ENCODE measurements at regions not wholly inside any gene's neighbourhood (a gene's known extent, or its start where the extent isn't known, plus 50 kb on each side); places are given as distances from the start of the nearest gene placed in this dataset.
A peak's percentile ranks its signal among the peaks of the same experiment; 100 is the strongest.
"Not testable (repeated sequence)": the region's sequence is repeated elsewhere in the genome, so short reads cannot be mapped to it uniquely, and the experiment has no call there.

- DNase-seq (ENCODE audit: low spot score); H3K4me3 Mint-ChIP-seq; H3K4me1 Mint-ChIP-seq (ENCODE audit: low read depth in 2 of 2): not testable (repeated sequence)
Measured at GRCh38 chr12:112697441-112697840, 94.1 kb upstream of the RPH3A start.

GRCh38 chr12:112705037-112705632, 86.4 kb upstream of the RPH3A start:
- no peaks in the 10 kb centered on the region for H3K4me1 Mint-ChIP-seq (ENCODE audit: low read depth in 2 of 2)
- no peak overlapping the region for H3K4me3 Mint-ChIP-seq
- H3K27me3 Mint-ChIP-seq: peaks cover 12 to 19% of the 10 kb centered on the region in 2 donors
- no peaks in the 10 kb centered on the region for H3K36me3 Mint-ChIP-seq
- DNase-seq (ENCODE audit: low spot score) (no peak), ATAC-seq (no peak)
- no peak overlapping the region for H3K27ac Mint-ChIP-seq
- H3K9me3 Mint-ChIP-seq: no peaks in the 10 kb centered on the region

More at GRCh38 chr12:112697441-112697840, 94.1 kb upstream of the RPH3A start:
- H3K27me3 Mint-ChIP-seq: peaks cover 29 to 34% of the 10 kb centered on the region in 2 donors
- not testable (repeated sequence) for H3K9me3 Mint-ChIP-seq, ATAC-seq, H3K36me3 Mint-ChIP-seq, H3K27ac Mint-ChIP-seq

DNA sequence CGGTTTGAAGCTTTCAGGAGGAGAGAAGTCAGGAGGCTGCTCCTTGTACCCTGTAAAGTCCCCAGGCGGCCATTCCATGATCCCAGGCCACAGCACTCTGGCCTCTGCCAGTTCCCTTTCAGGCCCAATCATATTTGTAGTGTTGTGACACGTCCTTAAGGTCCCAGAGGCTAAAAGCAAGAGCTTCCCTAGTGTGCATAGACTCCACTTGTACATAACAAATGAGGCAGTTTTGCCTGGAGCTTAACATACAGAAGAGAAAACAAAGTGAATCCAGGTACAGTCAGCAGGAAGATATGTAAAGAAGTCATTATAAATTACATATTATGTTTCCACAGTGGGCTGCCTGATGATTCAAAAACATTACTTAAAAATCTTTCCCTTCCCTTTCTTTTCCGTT, 81.1 kb upstream of the RPH3A start:
- peaks cover 0 to 17% of the 10 kb centered on the region in 2 donors for H3K4me1 Mint-ChIP-seq (ENCODE audit: low read depth in 2 of 2)
- DNase-seq (ENCODE audit: low spot score) (no peak), ATAC-seq (no peak)
- H3K27me3 Mint-ChIP-seq: peaks cover 10% of the 10 kb centered on the region in 2 donors
- H3K4me3 Mint-ChIP-seq: no peak overlapping the region
- no peaks in the 10 kb centered on the region for H3K36me3 Mint-ChIP-seq
- H3K27ac Mint-ChIP-seq: no peak overlapping the region
- no peaks in the 10 kb centered on the region for H3K9me3 Mint-ChIP-seq

DNA sequence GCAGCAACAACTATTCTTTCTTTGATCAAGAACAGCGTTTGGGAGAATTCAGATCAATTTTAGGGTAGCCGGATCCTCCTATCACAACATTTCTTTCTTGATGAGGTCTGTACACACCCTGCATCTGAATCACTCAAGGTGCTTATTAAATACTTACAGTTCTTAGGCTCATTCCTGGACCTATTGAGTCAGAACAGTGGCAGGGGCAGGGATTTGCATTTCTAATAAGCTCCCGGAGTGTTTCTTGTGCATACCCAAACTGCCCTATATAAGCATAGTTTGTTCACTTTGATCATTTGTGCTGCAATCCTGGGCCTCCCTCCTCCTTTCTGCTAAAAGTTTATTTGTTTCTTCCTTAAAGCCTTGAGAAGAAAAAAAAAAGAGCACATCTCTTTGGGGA, 80.5 kb upstream of the RPH3A start:
- no peak for DNase-seq (ENCODE audit: low spot score)
- ATAC-seq: no peak
- H3K36me3 Mint-ChIP-seq: no peaks in the 10 kb centered on the region
- H3K4me1 Mint-ChIP-seq (ENCODE audit: low read depth in 2 of 2): peaks cover 0 to 17% of the 10 kb centered on the region in 2 donors
- no peak overlapping the region for H3K27ac Mint-ChIP-seq
- H3K27me3 Mint-ChIP-seq: peaks cover 10% of the 10 kb centered on the region in 2 donors
- no peaks in the 10 kb centered on the region for H3K9me3 Mint-ChIP-seq
- no peak overlapping the region for H3K4me3 Mint-ChIP-seq

- DNase-seq (ENCODE audit: low spot score) (no peak), ATAC-seq (no peak)
- H3K4me3 Mint-ChIP-seq: no peak overlapping the region
- peaks cover 10% of the 10 kb centered on the region in 2 donors for H3K27me3 Mint-ChIP-seq
- no peaks in the 10 kb centered on the region for H3K36me3 Mint-ChIP-seq
- H3K27ac Mint-ChIP-seq: no peak overlapping the region
- H3K4me1 Mint-ChIP-seq (ENCODE audit: low read depth in 2 of 2): peaks cover 0 to 17% of the 10 kb centered on the region in 2 donors
- no peaks in the 10 kb centered on the region for H3K9me3 Mint-ChIP-seq
Measured at GRCh38 chr12:112711507-112711906, 80.0 kb upstream of the RPH3A start.

DNA sequence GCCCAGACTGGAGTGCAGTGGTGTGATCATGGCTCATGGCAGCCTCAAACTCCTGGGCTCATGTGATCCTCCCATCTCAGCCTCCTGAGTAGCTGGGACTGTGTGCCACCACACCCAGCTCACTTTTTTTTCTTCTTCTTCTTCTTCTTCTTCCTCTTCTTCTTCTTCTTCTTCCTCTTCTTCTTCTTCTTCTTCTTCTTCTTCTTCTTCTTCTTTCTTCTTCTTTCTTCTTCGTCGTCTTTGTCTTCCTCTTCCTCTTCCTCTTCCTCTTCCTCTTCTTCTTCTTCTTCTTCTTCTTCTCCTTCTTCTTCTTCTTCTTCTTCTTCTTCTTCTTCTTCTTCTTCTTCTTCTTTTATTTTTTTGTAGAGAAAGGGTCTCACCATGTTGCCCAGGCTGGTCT, 78.8 kb upstream of the RPH3A start:
- H3K4me3 Mint-ChIP-seq, H3K36me3 Mint-ChIP-seq: not testable (repeated sequence)

GRCh38 chr12:112713471-112713870, 78.1 kb upstream of the RPH3A start:
- Mint-ChIP-seq H3K27me3 (peaks cover 10% of the 10 kb centered on the region in 2 donors), H3K4me1 (ENCODE audit: low read depth in 2 of 2) (peaks cover 0 to 17% of the 10 kb centered on the region in 2 donors), H3K9me3 (no peaks in the 10 kb centered on the region), H3K36me3 (no peaks in the 10 kb centered on the region), H3K4me3 (no peak overlapping the region), H3K27ac (no peak overlapping the region)
- no peak for ATAC-seq
- DNase-seq (ENCODE audit: low spot score): no peak

More for the DNA sequence above, 78.8 kb upstream of the RPH3A start:
- not testable (repeated sequence) for ATAC-seq; H3K9me3 Mint-ChIP-seq; DNase-seq (ENCODE audit: low spot score); H3K27ac Mint-ChIP-seq
- Mint-ChIP-seq H3K27me3 (peaks cover 10% of the 10 kb centered on the region in 2 donors), H3K4me1 (ENCODE audit: low read depth in 2 of 2) (peaks cover 0 to 17% of the 10 kb centered on the region in 2 donors)

DNA sequence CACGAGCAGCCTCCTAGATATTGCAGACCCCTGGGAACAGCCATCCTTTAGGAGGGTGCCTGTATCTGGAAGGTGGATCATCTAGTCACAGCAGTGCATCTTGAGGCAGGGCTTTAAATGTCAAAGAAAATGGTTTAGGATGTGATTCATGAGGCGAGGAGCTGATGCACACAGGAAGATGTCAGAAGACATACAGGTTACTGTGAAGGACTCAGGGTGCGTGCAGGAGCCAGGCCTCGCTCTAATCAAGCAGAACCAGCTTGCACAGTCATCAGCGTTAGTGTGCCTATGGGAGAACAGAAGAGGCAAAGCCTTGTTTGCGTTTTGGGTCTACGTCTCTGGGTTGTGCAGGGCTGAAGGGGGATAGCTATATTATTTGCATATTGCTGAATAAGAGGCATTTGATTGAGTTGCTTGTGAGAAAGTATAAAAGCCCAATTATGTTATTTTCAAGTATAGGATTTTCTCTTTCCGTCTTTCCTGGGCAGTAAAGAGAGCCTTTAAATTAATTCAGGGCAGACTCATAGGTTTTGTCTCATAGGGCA, 77.3 kb upstream of the RPH3A start:
- Mint-ChIP-seq H3K36me3 (no peaks in the 10 kb centered on the region), H3K9me3 (no peaks in the 10 kb centered on the region), H3K4me1 (ENCODE audit: low read depth in 2 of 2) (peaks cover 0 to 17% of the 10 kb centered on the region in 2 donors), H3K4me3 (no peak overlapping the region), H3K27me3 (peaks cover 10 to 12% of the 10 kb centered on the region in 2 donors), H3K27ac (no peak overlapping the region)
- no peak for DNase-seq (ENCODE audit: low spot score)
- ATAC-seq: peak in 1 of 2 donors; percentile 58

DNA sequence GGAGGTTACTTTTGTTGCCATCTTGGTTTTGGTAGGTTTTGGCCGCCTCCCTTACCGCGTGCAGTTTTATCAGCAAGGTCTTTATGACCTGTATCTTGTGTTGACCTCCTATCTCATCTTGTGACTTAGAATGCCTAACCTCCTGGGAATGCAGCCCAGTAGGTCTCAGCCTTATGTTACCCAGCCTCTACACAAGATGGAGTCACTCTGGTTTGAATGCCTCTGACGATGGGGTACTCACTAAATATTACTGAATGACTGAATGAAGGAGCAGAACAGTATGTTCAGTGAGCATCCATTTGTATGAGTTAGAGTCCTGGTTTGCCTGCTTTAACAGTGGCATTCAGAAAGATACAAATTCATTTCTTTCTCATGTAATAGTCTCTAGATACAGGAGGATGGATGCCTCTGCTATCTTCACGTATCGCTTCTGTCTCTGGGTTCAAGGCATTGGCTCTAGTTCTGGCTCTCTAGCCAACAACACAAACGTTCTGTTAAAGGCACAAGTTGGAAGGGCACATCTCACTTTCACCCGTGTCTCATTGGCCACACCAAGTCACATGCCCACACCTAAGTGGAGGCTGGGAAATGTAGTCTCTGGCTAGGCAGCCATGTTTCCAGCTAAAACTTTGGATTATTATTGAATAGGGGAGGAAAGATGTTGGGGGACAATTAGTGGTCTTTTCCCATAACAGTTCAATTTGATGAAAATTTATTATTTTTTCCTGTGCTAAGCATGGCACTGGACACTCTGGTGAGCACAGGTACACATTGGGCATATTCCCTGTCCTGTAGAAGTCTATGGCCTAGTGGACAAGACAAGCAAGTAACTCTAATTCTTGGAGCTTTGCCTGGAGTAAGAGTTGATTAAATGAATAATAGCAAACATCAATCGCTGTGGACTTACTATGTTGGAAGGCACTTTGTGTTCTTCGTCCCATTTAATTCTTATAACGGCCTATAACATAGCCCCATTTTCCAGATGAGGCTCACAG, 75.2 kb upstream of the RPH3A start:
- peak in 1 of 2 donors; percentile 41 for ATAC-seq
- DNase-seq (ENCODE audit: low spot score): no peak
- Mint-ChIP-seq H3K9me3 (no peaks in the 10 kb centered on the region), H3K36me3 (no peaks in the 10 kb centered on the region), H3K27ac (no peak overlapping the region), H3K4me3 (no peak overlapping the region), H3K4me1 (ENCODE audit: low read depth in 2 of 2) (peaks cover 0 to 17% of the 10 kb centered on the region in 2 donors), H3K27me3 (peaks cover 18 to 21% of the 10 kb centered on the region in 2 donors)

DNA sequence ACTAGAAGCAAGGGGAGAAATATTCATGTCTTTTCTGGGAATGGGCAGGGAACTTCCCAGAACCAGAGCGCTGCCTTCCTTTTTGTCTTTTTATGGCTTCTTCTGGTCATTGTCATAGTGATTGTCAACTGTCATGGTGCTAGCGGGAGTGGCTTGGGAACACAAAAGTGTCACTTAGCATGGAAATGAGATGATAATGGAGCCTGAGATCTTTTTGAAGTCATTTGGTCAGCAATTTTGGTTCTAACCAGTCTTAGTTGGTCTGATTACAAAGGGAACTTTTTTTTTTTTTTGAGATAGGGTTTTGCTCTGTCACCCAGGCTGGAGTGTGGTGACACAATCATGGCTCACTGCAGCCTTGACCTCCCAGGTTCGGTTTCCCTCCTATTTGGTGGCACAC, 62.7 kb upstream of the RPH3A start:
- Mint-ChIP-seq H3K4me3 (no peak overlapping the region), H3K9me3 (no peaks in the 10 kb centered on the region), H3K27me3 (peaks cover 5% of the 10 kb centered on the region in 2 donors), H3K4me1 (ENCODE audit: low read depth in 2 of 2) (no peaks in the 10 kb centered on the region), H3K36me3 (no peaks in the 10 kb centered on the region), H3K27ac (no peak overlapping the region)
- DNase-seq (ENCODE audit: low spot score) (no peak), ATAC-seq (no peak)

- no peak overlapping the region for H3K4me3 Mint-ChIP-seq
- H3K27me3 Mint-ChIP-seq: peaks cover 10 to 11% of the 10 kb centered on the region in 2 donors
- no peaks in the 10 kb centered on the region for H3K4me1 Mint-ChIP-seq (ENCODE audit: low read depth in 2 of 2)
- no peak overlapping the region for H3K27ac Mint-ChIP-seq
- ATAC-seq (no peak), DNase-seq (ENCODE audit: low spot score) (no peak)
- no peaks in the 10 kb centered on the region for H3K9me3 Mint-ChIP-seq
- H3K36me3 Mint-ChIP-seq: no peaks in the 10 kb centered on the region
Measured at GRCh38 chr12:112734859-112735695, 56.5 kb upstream of the RPH3A start.

- ATAC-seq (no peak), DNase-seq (ENCODE audit: low spot score) (no peak)
- no peak overlapping the region for H3K4me3 Mint-ChIP-seq
- no peak overlapping the region for H3K27ac Mint-ChIP-seq
- no peaks in the 10 kb centered on the region for H3K9me3 Mint-ChIP-seq
- peaks cover 20 to 21% of the 10 kb centered on the region in 2 donors for H3K27me3 Mint-ChIP-seq
- H3K4me1 Mint-ChIP-seq (ENCODE audit: low read depth in 2 of 2): no peaks in the 10 kb centered on the region
- no peaks in the 10 kb centered on the region for H3K36me3 Mint-ChIP-seq
Measured at GRCh38 chr12:112738531-112738930, 53.0 kb upstream of the RPH3A start.

- Mint-ChIP-seq H3K9me3 (no peaks in the 10 kb centered on the region), H3K4me3 (no peak overlapping the region), H3K36me3 (no peaks in the 10 kb centered on the region), H3K27me3 (peaks cover 21 to 22% of the 10 kb centered on the region in 2 donors), H3K27ac (no peak overlapping the region), H3K4me1 (ENCODE audit: low read depth in 2 of 2) (peaks cover 0 to 8% of the 10 kb centered on the region in 2 donors)
- DNase-seq (ENCODE audit: low spot score) (no peak), ATAC-seq (no peak)
Measured at GRCh38 chr12:112740387-112740934, 51.1 kb upstream of the RPH3A start.
